K562 (cell line): ENCODE measurements at regions not wholly inside any gene's neighbourhood (a gene's known extent, or its start where the extent isn't known, plus 50 kb on each side); places are given as distances from the start of the nearest gene placed in this dataset.

ENCODE experiments used
- ATAC-seq: fragments of 200-7000 bp; cut with Tn5 transposase; 3 replicates; pipeline ENCODE4 v1.9.1; 2020; ENCODE audit warnings: moderate library complexity
- BruUV-seq: library from RNA; stranded (reverse); fragments of 400-500 nt; replicated peaks from 2 replicates; lab custom pipeline; 2021; lab: Mats Ljungman, UMichigan
- CTCF ChIA-PET: fragments of 300-600 bp; formaldehyde crosslinking; extraction: SDS; loops from one replicate; lab custom pipeline; 2021; ENCODE audit warnings: low intra/inter-chr PET ratio; lab: Yijun Ruan, JAX
- POLR2A ChIA-PET: fragments of 300-600, 350-650 bp; sonication (Branson Sonifier 250); formaldehyde crosslinking; extraction: SDS; loops from one replicate; lab custom pipeline; 2021; ENCODE audit warnings: antibody characterized with exemption, inconsistent platforms; lab: Yijun Ruan, JAX
- DNase-seq, 4 experiments: peaks; one replicate each; pipeline versions ENCODE4 v3.0.0 to v3.0.0-alpha.2; 2011 to 2018; ENCODE audit warnings: low spot score in 3 of 4, mixed read lengths in 3 of 4; ENCODE audit errors: extremely low read depth in 1 of 4
- FAIRE-seq: peaks from 2 replicates; lab custom pipeline; 2011; peaks lifted over from hg19 to GRCh38; lab: Jason Lieb, UNC
- H2AFZ ChIP-seq: 2 replicates; pipeline ENCODE4 v1.6.0; 2011; ENCODE audit warnings: low read depth, low read length, control low read depth, inconsistent platforms
- H3K27ac ChIP-seq: fragments of 200-600 bp; 3 replicates; pipeline ENCODE4 v1.8.0; 2011; ENCODE audit warnings: low read depth, mild to moderate bottlenecking, control low read depth, inconsistent platforms, low read length, moderate library complexity, mixed read lengths; ENCODE audit errors: extremely low read depth
- H3K27me3 ChIP-seq, 2 experiments: fragments of 300-600 bp in 1 of 2; 2 replicates in 1 of 2; 3 replicates in 1 of 2; pipeline versions ENCODE4 v1.6.0 to v1.8.0; 2011; ENCODE audit warnings: inconsistent platforms in 2 of 2, low read length in 2 of 2, mild to moderate bottlenecking in 1 of 2, mixed read lengths in 1 of 2, moderate library complexity in 1 of 2; ENCODE audit not compliant: control insufficient read depth in 2 of 2, insufficient read depth in 2 of 2
- H3K36me3 ChIP-seq: fragments of 300-600 bp; 3 replicates; pipeline ENCODE4 v1.8.0; 2011; ENCODE audit warnings: mild to moderate bottlenecking, low read length, inconsistent platforms; ENCODE audit not compliant: control insufficient read depth, insufficient read depth
- H3K4me1 ChIP-seq, 2 experiments: fragments of 200-600 bp in 1 of 2; replicated peaks in 1 of 2; 2 replicates in 1 of 2; 3 replicates in 1 of 2; pipeline versions ENCODE4 v1.5.1 to v1.8.0; 2011; ENCODE audit warnings: inconsistent platforms in 2 of 2, low read length in 2 of 2, mild to moderate bottlenecking in 1 of 2, mixed read lengths in 1 of 2, moderate library complexity in 1 of 2; ENCODE audit not compliant: control insufficient read depth in 2 of 2, insufficient read depth in 2 of 2
- H3K4me2 ChIP-seq: 2 replicates; pipeline ENCODE4 v1.6.1; 2011; ENCODE audit warnings: low read length, control low read depth, inconsistent platforms, mixed read lengths; ENCODE audit not compliant: insufficient read depth
- H3K4me3 ChIP-seq: fragments of 200-600 bp; sonication (generic), shearing (Covaris generic); 2 replicates; pipeline ENCODE4 v1.5.1; 2016; ENCODE audit warnings: control low read depth, inconsistent platforms
- H3K79me2 ChIP-seq: fragments of 200-600 bp; 3 replicates; pipeline ENCODE4 v1.8.0; 2011; ENCODE audit warnings: low read length, inconsistent platforms; ENCODE audit not compliant: control insufficient read depth, insufficient read depth
- H3K9ac ChIP-seq, 2 experiments: 2 replicates each; pipeline versions ENCODE4 v1.6.0 to v1.6.1; 2011; ENCODE audit warnings: low read depth in 2 of 2, low read length in 2 of 2, control low read depth in 1 of 2, inconsistent platforms in 1 of 2, mild to moderate bottlenecking in 1 of 2, mixed read lengths in 1 of 2; ENCODE audit not compliant: insufficient read depth in 1 of 2
- H3K9me1 ChIP-seq: one replicate; pipeline ENCODE4 v1.6.0; 2011; ENCODE audit warnings: inconsistent platforms, mild to moderate bottlenecking, low read length, moderate library complexity; ENCODE audit not compliant: control insufficient read depth, insufficient read depth
- H3K9me3 ChIP-seq: replicated peaks from 2 replicates; pipeline ENCODE4 v1.5.1; 2011; ENCODE audit warnings: low read depth, low read length, inconsistent platforms; ENCODE audit not compliant: control insufficient read depth, insufficient read depth
- H4K20me1 ChIP-seq: replicated peaks from 2 replicates; pipeline ENCODE4 v1.6.1; 2011; ENCODE audit warnings: low read length, inconsistent platforms, mixed read lengths; ENCODE audit not compliant: control insufficient read depth, insufficient read depth
- ARNT ChIP-seq, 2 experiments: fragments of 450-650 bp; IDR thresholded peaks; 2 replicates each; pipeline ENCODE4 v1.6.1; 2016; ENCODE audit warnings: mild to moderate bottlenecking in 1 of 2
- CBFA2T3 ChIP-seq: fragments of 450-650 bp; IDR thresholded peaks from 2 replicates; pipeline ENCODE4 v1.6.1; 2017
- CBFB ChIP-seq: sonication (generic); formaldehyde crosslinking; IDR thresholded peaks from 2 replicates; pipeline ENCODE4 v1.4.0; 2020; ENCODE audit warnings: mild to moderate bottlenecking, missing genetic modification reagents
- DPF2 ChIP-seq: fragments of 450-650 bp; IDR thresholded peaks from 2 replicates; pipeline ENCODE4 v1.6.1; 2016
- E2F6 ChIP-seq, 2 experiments: IDR thresholded peaks; 2 replicates each; pipeline ENCODE4 v1.6.1; 2011; ENCODE audit warnings: borderline replicate concordance in 1 of 2, control low read depth in 1 of 2, low read depth in 1 of 2, low read length in 1 of 2, mild to moderate bottlenecking in 1 of 2, mixed read lengths in 1 of 2, moderate library complexity in 1 of 2; ENCODE audit not compliant: insufficient read depth in 1 of 2, insufficient read length in 1 of 2, poor library complexity in 1 of 2, severe bottlenecking in 1 of 2; ENCODE audit errors: extremely low read depth in 1 of 2
- IRF1 ChIP-seq: sonication (generic); formaldehyde crosslinking; IDR thresholded peaks from 2 replicates; pipeline ENCODE4 v1.8.0; 2022; ENCODE audit warnings: missing genetic modification reagents, mild to moderate bottlenecking, borderline replicate concordance
- KDM4B ChIP-seq, 2 experiments: fragments of 450-650 bp in 1 of 2; sonication (generic) in 1 of 2; IDR thresholded peaks; 2 replicates each; pipeline ENCODE4 v1.6.1; 2016 to 2017; ENCODE audit warnings: borderline replicate concordance in 2 of 2, antibody characterized with exemption in 1 of 2, low read depth in 1 of 2, mild to moderate bottlenecking in 1 of 2
- OTX1 ChIP-seq: fragments of 450-650 bp; formaldehyde crosslinking; IDR thresholded peaks from 2 replicates; pipeline ENCODE4 v1.4.0; 2022; ENCODE audit warnings: mild to moderate bottlenecking
- PPARD ChIP-seq: fragments of 250-450 bp; sonication (Bioruptor Pico); IDR thresholded peaks from 2 replicates; pipeline ENCODE4 v1.8.0; 2022; ENCODE audit warnings: inconsistent platforms, mild to moderate bottlenecking, moderate library complexity
- PURB ChIP-seq: sonication (generic); formaldehyde crosslinking; IDR thresholded peaks from 2 replicates; pipeline ENCODE4 v1.9.0; 2021; ENCODE audit warnings: low read depth, mild to moderate bottlenecking, missing genetic modification reagents
- RBM25 ChIP-seq: fragments of 200-400 bp; formaldehyde crosslinking; IDR thresholded peaks from 2 replicates; pipeline ENCODE4 v1.6.1; 2018; ENCODE audit warnings: low read length, low read depth, moderate library complexity; ENCODE audit not compliant: severe bottlenecking
- SMAD2 ChIP-seq: fragments of 150-350 bp; IDR thresholded peaks from 2 replicates; pipeline ENCODE4 v1.6.1; 2014; ENCODE audit warnings: low read depth, mild to moderate bottlenecking, low read length
- TSC22D4 ChIP-seq: fragments of 450-650 bp; IDR thresholded peaks from 2 replicates; pipeline ENCODE4 v1.6.1; 2016; ENCODE audit warnings: missing genetic modification characterization, missing biosample characterization, control low read depth
- ZNF239 ChIP-seq: fragments of 250-450 bp; sonication (Bioruptor Pico); IDR thresholded peaks from 2 replicates; pipeline ENCODE4 v1.4.0; 2020; ENCODE audit warnings: mild to moderate bottlenecking
- WGBS: fragments of 100-300 bp; shearing (Covaris generic); methylation state at CpG from one replicate; pipeline ENCODE4 v1.1.6; 2016; ENCODE audit warnings: low coverage, mixed read lengths; ENCODE audit not compliant: insufficient coverage; ENCODE audit errors: missing lambda C conversion rate; 5-methylcytosine and 5-hydroxymethylcytosine counted together
- in situ Hi-C: fragments of 300-500 bp; cut with MboI; formaldehyde crosslinking; loops from 4 replicates; pipeline ENCODE4 v1.15.0; 2018; ENCODE audit warnings: inconsistent platforms, mixed read lengths
- intact Hi-C: fragments of 100-400 bp; cut with micrococcal nuclease; formaldehyde crosslinking; loops from 2 replicates; pipeline ENCODE4 v1.14.2; 2022

- Histone ChIP-seq H3K4me1 (no peaks in the 10 kb centered on the region), H3K9ac (no peak overlapping the region), H3K4me3 (no peak overlapping the region), H2AFZ (no peak overlapping the region), H3K79me2 (no peaks in the 10 kb centered on the region), H3K27ac (no peak overlapping the region), H3K4me2 (no peak overlapping the region), H3K36me3 (no peaks in the 10 kb centered on the region), H3K9me1 (no peaks in the 10 kb centered on the region), H3K9me3 (no peaks in the 10 kb centered on the region), H3K27me3 (no peaks in the 10 kb centered on the region), H4K20me1 (no peaks in the 10 kb centered on the region)
- ChIA-PET POLR2A (no interaction called here), CTCF (no interaction called here)
- no TSS peak for BruUV-seq
- intact Hi-C loops (no loop called here), in situ Hi-C loops (no loop called here)
- 0% methylated on average over 1 of the region's 1 CpG for WGBS
- TF ChIP-seq RBM25 (peak; percentile 84), SMAD2 (no peak), CBFA2T3 (no peak), PURB (CRISPR knock-in tag) (no peak), ZNF239 (peak; percentile 95)
- DNase-seq (no peak), FAIRE-seq (no peak), ATAC-seq (no peak)
Measured at GRCh38 chr16:80489173-80489572, 51.6 kb upstream of the DYNLRB2 start.

GRCh38 chr16:80488167-80488566 is 52.6 kb upstream of the DYNLRB2 start:
- in situ Hi-C loops (no loop called here), intact Hi-C loops (no loop called here)
- ChIA-PET POLR2A (no interaction called here), CTCF (no interaction called here)
- no TSS peak for BruUV-seq
- no peak overlapping the region for H3K4me3 ChIP-seq
- no peaks in the 10 kb centered on the region for H3K9me1 ChIP-seq
- H4K20me1 ChIP-seq, result no peaks in the 10 kb centered on the region
- H3K9ac ChIP-seq, result no peak overlapping the region
- no peak overlapping the region for H2AFZ ChIP-seq
- H3K79me2 ChIP-seq, result no peaks in the 10 kb centered on the region
- FAIRE-seq (no peak), ATAC-seq (no peak), DNase-seq (no peak)
- no peak overlapping the region for H3K4me2 ChIP-seq
- H3K4me1 ChIP-seq, result no peaks in the 10 kb centered on the region
- no peak overlapping the region for H3K27ac ChIP-seq
- no peaks in the 10 kb centered on the region for H3K36me3 ChIP-seq
- no peaks in the 10 kb centered on the region for H3K27me3 ChIP-seq
- no peaks in the 10 kb centered on the region for H3K9me3 ChIP-seq
- WGBS, result 0% methylated on average over 2 of the region's 2 CpGs
- TF ChIP-seq TSC22D4 (tag) (no peak), OTX1 (CRISPR knock-in tag) (no peak), KDM4B (IDR thresholded peaks at IDR 0.05; ENCODE audit: borderline replicate concordance in 2 of 2, low read depth in 1 of 2) (no peak), E2F6 (IDR thresholded peaks at IDR 0.05; ENCODE audit: borderline replicate concordance in 1 of 2, extremely low read depth in 1 of 2, insufficient read depth in 1 of 2, insufficient read length in 1 of 2, low read depth in 1 of 2, low read length in 1 of 2, poor library complexity in 1 of 2, severe bottlenecking in 1 of 2) (no peak), ARNT (IDR thresholded peaks at IDR 0.05) (no peak), PPARD (CRISPR knock-in tag) (no peak), DPF2 (no peak), CBFB (no peak), IRF1 (CRISPR knock-in tag) (no peak)
